IMR-90 (cell line): ENCODE measurements at regions not wholly inside any gene's neighbourhood (a gene's known extent, or its start where the extent isn't known, plus 50 kb on each side); places are given as distances from the start of the nearest gene placed in this dataset.

Experiments used
- ATAC-seq: fragments of 200-7000 bp; cut with Tn5 transposase; 2 replicates; pipeline ENCODE4 v1.9.1; 2020; ENCODE audit warnings: low read depth, mild to moderate bottlenecking, moderate library complexity
- BruUV-seq: library from RNA; stranded (reverse); fragments of 400-500 nt; replicated peaks from 2 replicates; lab custom pipeline; 2021; lab: Mats Ljungman, UMichigan
- CTCF ChIA-PET: fragments of 300-600 bp; formaldehyde crosslinking; extraction: SDS; loops from one replicate; lab custom pipeline; 2021; ENCODE audit warnings: antibody characterized with exemption; lab: Yijun Ruan, JAX
- POLR2A ChIA-PET: fragments of 300-600 bp; sonication (Branson Sonifier 250); formaldehyde crosslinking; loops from one replicate; lab custom pipeline; 2022; ENCODE audit warnings: antibody characterized with exemption; ENCODE audit not compliant: unreplicated experiment; lab: Charles Lee
- DNase-seq: peaks from one replicate; pipeline ENCODE4 v3.0.0; 2013
- H2AFZ ChIP-seq: replicated peaks from 2 replicates; pipeline ENCODE3; 2013; ENCODE audit warnings: low read length, mild to moderate bottlenecking; ENCODE audit not compliant: poor library complexity
- H2AK5ac ChIP-seq: 2 replicates; pipeline ENCODE4 v1.6.1; 2013; ENCODE audit warnings: low read depth, low read length, inconsistent platforms
- H2AK9ac ChIP-seq: replicated peaks from 2 replicates; pipeline ENCODE3; 2013; ENCODE audit warnings: mild to moderate bottlenecking, low read depth, low read length, moderate library complexity; ENCODE audit not compliant: poor library complexity
- H2BK120ac ChIP-seq: 2 replicates; pipeline ENCODE4 v1.6.1; 2013; ENCODE audit warnings: low read depth, low read length, inconsistent platforms
- H2BK15ac ChIP-seq: 3 replicates; pipeline ENCODE4 v1.6.1; 2013; ENCODE audit warnings: low read depth, low read length, inconsistent platforms
- H2BK20ac ChIP-seq: 2 replicates; pipeline ENCODE4 v1.6.1; 2013; ENCODE audit warnings: low read depth, mild to moderate bottlenecking, inconsistent platforms, low read length, moderate library complexity
- H2BK5ac ChIP-seq: 2 replicates; pipeline ENCODE4 v1.6.1; 2013; ENCODE audit warnings: mild to moderate bottlenecking, low read depth, low read length, inconsistent platforms; ENCODE audit not compliant: poor library complexity, severe bottlenecking
- H3K14ac ChIP-seq: replicated peaks from 2 replicates; pipeline ENCODE4 v1.6.1; 2013; ENCODE audit warnings: low read depth, low read length, inconsistent platforms
- H3K18ac ChIP-seq: 2 replicates; pipeline ENCODE4 v1.6.1; 2013; ENCODE audit warnings: low read depth, low read length, control low read depth
- H3K23ac ChIP-seq: 2 replicates; pipeline ENCODE4 v1.6.1; 2013; ENCODE audit warnings: low read depth, low read length, inconsistent platforms
- H3K27ac ChIP-seq: 2 replicates; pipeline ENCODE4 v1.5.1; 2013; ENCODE audit warnings: mild to moderate bottlenecking, control low read depth, low read length; ENCODE audit not compliant: insufficient read depth
- H3K27me3 ChIP-seq: 2 replicates; pipeline ENCODE4 v1.6.1; 2013; ENCODE audit warnings: low read length; ENCODE audit not compliant: control insufficient read depth, insufficient read depth
- H3K36me3 ChIP-seq: 2 replicates; pipeline ENCODE4 v1.6.1; 2013; ENCODE audit warnings: low read length, mixed read lengths; ENCODE audit not compliant: control insufficient read depth, insufficient read depth
- H3K4ac ChIP-seq: 2 replicates; pipeline ENCODE4 v1.6.1; 2013; ENCODE audit warnings: low read depth, low read length, inconsistent platforms
- H3K4me1 ChIP-seq: 2 replicates; pipeline ENCODE4 v1.6.1; 2013; ENCODE audit warnings: low read length, mixed read lengths; ENCODE audit not compliant: control insufficient read depth, insufficient read depth
- H3K4me2 ChIP-seq: 2 replicates; pipeline ENCODE4 v1.6.1; 2013; ENCODE audit warnings: low read depth, mild to moderate bottlenecking, control low read depth, low read length, moderate library complexity
- H3K4me3 ChIP-seq: 2 replicates; pipeline ENCODE4 v1.5.1; 2013; ENCODE audit warnings: low read depth, mild to moderate bottlenecking, control low read depth, low read length, moderate library complexity; ENCODE audit not compliant: insufficient read depth
- H3K56ac ChIP-seq: 2 replicates; pipeline ENCODE4 v1.6.1; 2013; ENCODE audit warnings: low read length, inconsistent platforms; ENCODE audit not compliant: insufficient read depth; ENCODE audit errors: extremely low read depth
- H3K79me1 ChIP-seq, 2 experiments: 2 replicates each; pipeline ENCODE4 v1.6.1; 2013; ENCODE audit warnings: low read length in 2 of 2, inconsistent platforms in 1 of 2, low read depth in 1 of 2
- H3K9ac ChIP-seq: 2 replicates; pipeline ENCODE4 v1.6.1; 2013; ENCODE audit warnings: low read depth, low read length, control low read depth
- H3K9me1 ChIP-seq: 2 replicates; pipeline ENCODE4 v1.6.1; 2013; ENCODE audit warnings: low read length, inconsistent platforms; ENCODE audit not compliant: insufficient read depth
- H3K9me3 ChIP-seq: 2 replicates; pipeline ENCODE4 v1.6.1; 2013; ENCODE audit warnings: low read length; ENCODE audit not compliant: control insufficient read depth, insufficient read depth
- H4K20me1 ChIP-seq: 2 replicates; pipeline ENCODE4 v1.6.1; 2013; ENCODE audit warnings: low read length, inconsistent platforms; ENCODE audit not compliant: insufficient read depth
- H4K5ac ChIP-seq: 2 replicates; pipeline ENCODE4 v1.6.1; 2013; ENCODE audit warnings: mild to moderate bottlenecking, low read depth, low read length, control low read depth
- H4K8ac ChIP-seq, 2 experiments: 2 replicates each; pipeline ENCODE4 v1.6.1; 2013; ENCODE audit warnings: low read depth in 2 of 2, low read length in 2 of 2, control low read depth in 1 of 2, inconsistent platforms in 1 of 2
- H4K91ac ChIP-seq: 2 replicates; pipeline ENCODE4 v1.6.1; 2013; ENCODE audit warnings: low read depth, low read length, inconsistent platforms; ENCODE audit not compliant: insufficient read depth
- BHLHE40 ChIP-seq: fragments of 150-350 bp; IDR thresholded peaks from 2 replicates; pipeline ENCODE4 v1.6.1; 2016; ENCODE audit warnings: mild to moderate bottlenecking, low read depth, low read length
- CEBPB ChIP-seq: IDR thresholded peaks from 2 replicates; pipeline ENCODE4 v1.6.1; 2012; ENCODE audit warnings: low read depth, low read length, improper control_type of control experiment
- CHD1 ChIP-seq: IDR thresholded peaks from 2 replicates; pipeline ENCODE4 v1.6.1; 2012; ENCODE audit warnings: low read depth, low read length, improper control_type of control experiment
- ELK1 ChIP-seq: fragments of 150-350 bp; IDR thresholded peaks from 2 replicates; pipeline ENCODE4 v1.6.1; 2016; ENCODE audit warnings: low read depth, mild to moderate bottlenecking, low read length, moderate library complexity, borderline replicate concordance
- FOS ChIP-seq: fragments of 150-350 bp; IDR thresholded peaks from 2 replicates; pipeline ENCODE4 v1.6.1; 2016; ENCODE audit warnings: low read depth, low read length
- MAFK ChIP-seq: IDR thresholded peaks from 2 replicates; pipeline ENCODE4 v1.6.1; 2012; ENCODE audit warnings: low read depth, low read length, improper control_type of control experiment
- MXI1 ChIP-seq: IDR thresholded peaks from 2 replicates; pipeline ENCODE4 v1.6.1; 2012; ENCODE audit warnings: low read depth, mild to moderate bottlenecking, low read length, moderate library complexity, borderline replicate concordance
- NFE2L2 ChIP-seq: fragments of 150-350 bp; IDR thresholded peaks from 2 replicates; pipeline ENCODE4 v1.6.1; 2016; ENCODE audit warnings: low read depth, mild to moderate bottlenecking, low read length
- POLR2A ChIP-seq: IDR thresholded peaks from 2 replicates; pipeline ENCODE4 v1.6.1; 2012; ENCODE audit warnings: mild to moderate bottlenecking, low read depth, low read length
- RAD21 ChIP-seq: IDR thresholded peaks from 2 replicates; pipeline ENCODE4 v1.6.1; 2012; ENCODE audit warnings: low read length, improper control_type of control experiment
- RFX5 ChIP-seq: IDR thresholded peaks from 2 replicates; pipeline ENCODE4 v1.8.0; 2012; ENCODE audit warnings: low read depth, mild to moderate bottlenecking, low read length, moderate library complexity
- WGBS, 2 experiments: methylation state at CpG; one replicate each; pipeline versions ENCODE4 v1.1.5 to v1.1.7; 2013; ENCODE audit warnings: missing lambda C conversion rate in 2 of 2; ENCODE audit not compliant: insufficient read length in 1 of 2; ENCODE audit errors: extremely low coverage in 2 of 2; 5-methylcytosine and 5-hydroxymethylcytosine counted together
- dilution Hi-C: fragments of 300-500 bp; cut with HindIII; formaldehyde crosslinking; loops from one replicate; pipeline ENCODE4 v1.14.3; 2018; ENCODE audit warnings: low sequenced_read_pairs; ENCODE audit not compliant: unreplicated experiment
- in situ Hi-C: fragments of 300-500 bp; cut with MboI; formaldehyde crosslinking; loops from 3 replicates; pipeline ENCODE4 v1.14.3; 2019; ENCODE audit warnings: low sequenced_read_pairs, inconsistent platforms, mixed read lengths
- intact Hi-C: fragments of 100-400 bp; cut with micrococcal nuclease; formaldehyde crosslinking; loops from 2 replicates; pipeline ENCODE4 v1.10.0; 2022

GRCh38 chr1:30165116-30165515, 558.3 kb downstream of the MATN1 start:
- Histone ChIP-seq H3K27me3 (no peaks in the 10 kb centered on the region; the same call in 1 of the 2 replicates), H4K5ac (no peak overlapping the region)

More at GRCh38 chr1:30165116-30165515, 558.3 kb downstream of the MATN1 start:
- H2AK5ac ChIP-seq: no peak overlapping the region
- ChIA-PET POLR2A (no interaction called here), CTCF (no interaction called here)
- H4K8ac ChIP-seq: no peak overlapping the region
- no peak overlapping the region for H3K23ac ChIP-seq
- dilution Hi-C loops: no loop called here
- H3K4me1 ChIP-seq: no peaks in the 10 kb centered on the region
- H2BK120ac ChIP-seq: no peak overlapping the region
- ATAC-seq (no peak), DNase-seq (no peak)
- H3K27ac ChIP-seq: no peak overlapping the region
- no peaks in the 10 kb centered on the region for H3K9me1 ChIP-seq
- no CpG with 5 or more reads among the region's 4 CpGs for WGBS, 2 experiments
- no peak overlapping the region for H3K4ac ChIP-seq
- no peaks in the 10 kb centered on the region for H3K36me3 ChIP-seq
- no peak overlapping the region for H2AFZ ChIP-seq
- H3K9ac ChIP-seq: no peak overlapping the region
- no TSS peak for BruUV-seq
- H4K20me1 ChIP-seq: no peaks in the 10 kb centered on the region
- no peak overlapping the region for H2BK15ac ChIP-seq
- H4K91ac ChIP-seq: no peak overlapping the region
- TF ChIP-seq ELK1 (no peak), POLR2A (no peak), MXI1 (no peak), NFE2L2 (no peak), RAD21 (no peak), FOS (no peak), CEBPB (no peak), RFX5 (no peak), CHD1 (no peak), MAFK (no peak), BHLHE40 (no peak)
- no peak overlapping the region for H3K4me3 ChIP-seq
- intact Hi-C loops: no loop called here
- no peak overlapping the region for H2BK20ac ChIP-seq
- H2AK9ac ChIP-seq: no peak overlapping the region
- H3K14ac ChIP-seq: no peak overlapping the region
- H3K79me1 ChIP-seq: no peaks in the 10 kb centered on the region
- in situ Hi-C loops: no loop called here
- no peaks in the 10 kb centered on the region for H3K9me3 ChIP-seq
- no peak overlapping the region for H3K4me2 ChIP-seq
- H3K56ac ChIP-seq: no peak overlapping the region
- H2BK5ac ChIP-seq: no peak overlapping the region
- no peak overlapping the region for H3K18ac ChIP-seq
